Loucy (cell line): ENCODE measurements at regions not wholly inside any gene's neighbourhood (a gene's known extent, or its start where the extent isn't known, plus 50 kb on each side); places are given as distances from the start of the nearest gene placed in this dataset.

ENCODE experiments used
- EZH2phosphoT487 ChIP-seq: fragments of 200-600 bp; IDR thresholded peaks from 2 replicates; pipeline ENCODE4 v1.6.1; 2018; ENCODE audit warnings: antibody characterized with exemption, mild to moderate bottlenecking, moderate library complexity, borderline replicate concordance
- TF ChIP-seq, protein P1 (sequence below): fragments of 200-600 bp; sonication (generic); conservative IDR thresholded peaks from 2 replicates; pipeline ENCODE4 v1.5.1; 2014; ENCODE audit warnings: mild to moderate bottlenecking, antibody characterized with exemption, low read length

- TF ChIP-seq, protein P1, sequence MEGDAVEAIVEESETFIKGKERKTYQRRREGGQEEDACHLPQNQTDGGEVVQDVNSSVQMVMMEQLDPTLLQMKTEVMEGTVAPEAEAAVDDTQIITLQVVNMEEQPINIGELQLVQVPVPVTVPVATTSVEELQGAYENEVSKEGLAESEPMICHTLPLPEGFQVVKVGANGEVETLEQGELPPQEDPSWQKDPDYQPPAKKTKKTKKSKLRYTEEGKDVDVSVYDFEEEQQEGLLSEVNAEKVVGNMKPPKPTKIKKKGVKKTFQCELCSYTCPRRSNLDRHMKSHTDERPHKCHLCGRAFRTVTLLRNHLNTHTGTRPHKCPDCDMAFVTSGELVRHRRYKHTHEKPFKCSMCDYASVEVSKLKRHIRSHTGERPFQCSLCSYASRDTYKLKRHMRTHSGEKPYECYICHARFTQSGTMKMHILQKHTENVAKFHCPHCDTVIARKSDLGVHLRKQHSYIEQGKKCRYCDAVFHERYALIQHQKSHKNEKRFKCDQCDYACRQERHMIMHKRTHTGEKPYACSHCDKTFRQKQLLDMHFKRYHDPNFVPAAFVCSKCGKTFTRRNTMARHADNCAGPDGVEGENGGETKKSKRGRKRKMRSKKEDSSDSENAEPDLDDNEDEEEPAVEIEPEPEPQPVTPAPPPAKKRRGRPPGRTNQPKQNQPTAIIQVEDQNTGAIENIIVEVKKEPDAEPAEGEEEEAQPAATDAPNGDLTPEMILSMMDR = peak; percentile 98
- TF ChIP-seq EZH2phosphoT487 = no peak
These were observed 51.2 kb upstream of the CDH5 start for GRCh38 chr16:66315210-66315825.
